ENCODE measurements at regions not wholly inside any gene's neighbourhood (a gene's known extent, or its start where the extent isn't known, plus 50 kb on each side); places are given as distances from the start of the nearest gene placed in this dataset.

GRCh38 chr3:41148478-41148877 lies 50.8 kb upstream of the CTNNB1 start:
- DNase-seq (ENCODE audit: low read depth in 2 of 2) = no peak

GRCh38 chr3:41148901-41149300 lies 50.4 kb upstream of the CTNNB1 start:
- DNase-seq (ENCODE audit: low read depth in 2 of 2) = no peak

All from activated CD8-positive, alpha-beta memory T cell treated with anti-CD3 and anti-CD28 coated beads for 4 hours (primary cell).